Neural crest cell (in vitro differentiated cells): ENCODE measurements at regions not wholly inside any gene's neighbourhood (a gene's known extent, or its start where the extent isn't known, plus 50 kb on each side); places are given as distances from the start of the nearest gene placed in this dataset.

Experiments used
- DNase-seq: peaks from one replicate; pipeline ENCODE4 v3.0.0; 2021; ENCODE audit warnings: low read depth, mixed read lengths, low spot score
- H3K27ac Mint-ChIP-seq: one replicate; pipeline ENCODE4 v1.8.0; 2021; ENCODE audit warnings: mild to moderate bottlenecking, mixed read lengths; ENCODE audit not compliant: unreplicated experiment
- H3K27me3 Mint-ChIP-seq: 2 replicates; pipeline ENCODE4 v1.8.0; 2021; ENCODE audit warnings: low read depth, mild to moderate bottlenecking, mixed read lengths
- H3K36me3 Mint-ChIP-seq: 2 replicates; pipeline ENCODE4 v1.8.0; 2021; ENCODE audit warnings: low read depth, mild to moderate bottlenecking, mixed read lengths
- H3K4me1 Mint-ChIP-seq: 2 replicates; pipeline ENCODE4 v1.8.0; 2021; ENCODE audit warnings: mixed read lengths
- H3K4me3 Mint-ChIP-seq: one replicate; pipeline ENCODE4 v1.8.0; 2021; ENCODE audit warnings: mild to moderate bottlenecking, mixed read lengths
- H3K9me3 Mint-ChIP-seq: 2 replicates; pipeline ENCODE4 v1.8.0; 2021; ENCODE audit warnings: mixed read lengths
- CTCF ChIP-seq: fragments of 200-600 bp; sonication (generic); conservative IDR thresholded peaks from 2 replicates; pipeline ENCODE4 v1.5.0; 2021; ENCODE audit warnings: antibody characterized with exemption, mild to moderate bottlenecking

DNA sequence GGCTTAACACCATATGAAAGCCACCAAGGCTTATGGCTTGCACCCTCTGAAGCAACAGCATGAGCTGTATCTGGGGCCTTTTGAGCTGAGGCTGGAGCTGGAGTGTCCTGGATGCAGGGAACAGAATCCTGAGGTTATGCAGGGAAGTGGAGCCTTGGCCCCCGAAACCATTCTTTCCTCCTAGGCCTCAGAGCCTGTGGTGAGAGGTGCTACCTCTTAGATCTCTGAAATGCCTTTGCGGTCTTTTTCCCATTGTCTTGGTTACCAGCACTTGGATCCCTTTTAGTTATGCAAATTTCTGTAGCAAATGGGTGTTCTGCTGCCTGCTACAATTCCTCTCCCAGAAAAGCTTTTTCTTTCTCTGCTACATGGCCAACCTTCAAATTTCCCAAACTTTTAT is 72.7 kb upstream of the CLPB start:
- DNase-seq, result no peak
- peaks cover 30% of the 10 kb centered on the region for H3K36me3 Mint-ChIP-seq
- no peak overlapping the region for H3K4me3 Mint-ChIP-seq
- H3K9me3 Mint-ChIP-seq, result peaks cover 29% of the 10 kb centered on the region
- TF ChIP-seq CTCF, result no peak
- no peak overlapping the region for H3K27ac Mint-ChIP-seq
- no peaks in the 10 kb centered on the region for H3K4me1 Mint-ChIP-seq
- H3K27me3 Mint-ChIP-seq, result peaks cover 12% of the 10 kb centered on the region

- no peaks in the 10 kb centered on the region for H3K4me1 Mint-ChIP-seq
- H3K36me3 Mint-ChIP-seq, result peaks cover 6% of the 10 kb centered on the region
- H3K27ac Mint-ChIP-seq, result no peak overlapping the region
- no peak overlapping the region for H3K4me3 Mint-ChIP-seq
- TF ChIP-seq CTCF, result no peak
- peaks cover 6% of the 10 kb centered on the region for H3K9me3 Mint-ChIP-seq
- H3K27me3 Mint-ChIP-seq, result no peaks in the 10 kb centered on the region
- DNase-seq, result no peak
Observed at GRCh38 chr11:72497731-72498130, 63.4 kb upstream of the CLPB start.

- no peak for TF ChIP-seq CTCF
- H3K27ac Mint-ChIP-seq, result no peak overlapping the region
- H3K36me3 Mint-ChIP-seq, result no peaks in the 10 kb centered on the region
- no peak overlapping the region for H3K4me3 Mint-ChIP-seq
- no peaks in the 10 kb centered on the region for H3K4me1 Mint-ChIP-seq
- H3K9me3 Mint-ChIP-seq, result no peaks in the 10 kb centered on the region
- DNase-seq, result no peak
- no peaks in the 10 kb centered on the region for H3K27me3 Mint-ChIP-seq
Observed at GRCh38 chr11:72494109-72494429, 59.7 kb upstream of the CLPB start.

- no peak for TF ChIP-seq CTCF
- H3K27ac Mint-ChIP-seq, result no peak overlapping the region
- H3K4me1 Mint-ChIP-seq, result no peaks in the 10 kb centered on the region
- H3K27me3 Mint-ChIP-seq, result no peaks in the 10 kb centered on the region
- DNase-seq, result no peak
- no peak overlapping the region for H3K4me3 Mint-ChIP-seq
- no peaks in the 10 kb centered on the region for H3K9me3 Mint-ChIP-seq
- H3K36me3 Mint-ChIP-seq, result no peaks in the 10 kb centered on the region
Observed at GRCh38 chr11:72493426-72494108, 59.2 kb upstream of the CLPB start.

- Mint-ChIP-seq H3K36me3 (no peaks in the 10 kb centered on the region), H3K9me3 (no peaks in the 10 kb centered on the region)
Observed at GRCh38 chr11:72491001-72491400, 56.7 kb upstream of the CLPB start.

More at GRCh38 chr11:72491001-72491400, 56.7 kb upstream of the CLPB start:
- no peak for DNase-seq
- Mint-ChIP-seq H3K27ac (no peak overlapping the region), H3K27me3 (peaks cover 3% of the 10 kb centered on the region), H3K4me3 (no peak overlapping the region), H3K4me1 (no peaks in the 10 kb centered on the region)
- no peak for TF ChIP-seq CTCF
